H1 (cell line): ENCODE measurements at regions not wholly inside any gene's neighbourhood (a gene's known extent, or its start where the extent isn't known, plus 50 kb on each side); places are given as distances from the start of the nearest gene placed in this dataset.

Source experiments
- CBX8 ChIP-seq: fragments of 300-800, 300-1000 bp; sonication (generic); IDR thresholded peaks from 2 replicates; pipeline ENCODE4 v1.7.1; 2016; ENCODE audit warnings: low read depth, low read length, borderline replicate concordance
- E2F6 ChIP-seq: IDR thresholded peaks from 2 replicates; pipeline ENCODE4 v1.6.1; 2012; ENCODE audit warnings: inconsistent platforms
- EP300 ChIP-seq, 2 experiments: IDR thresholded peaks; 1 replicate in 1 of 2; 2 replicates in 1 of 2; pipeline ENCODE4 v1.6.1; 2011 to 2012; ENCODE audit warnings: low read depth in 2 of 2, low read length in 2 of 2, mild to moderate bottlenecking in 2 of 2, borderline replicate concordance in 1 of 2, inconsistent platforms in 1 of 2, moderate library complexity in 1 of 2
- EZH2 ChIP-seq: fragments of 200-600 bp; sonication (generic); IDR thresholded peaks from 2 replicates; pipeline ENCODE4 v1.7.1; 2012; ENCODE audit warnings: low read depth, mild to moderate bottlenecking, moderate library complexity, low read length, inconsistent platforms; ENCODE audit not compliant: severe bottlenecking
- GABPA ChIP-seq: IDR thresholded peaks from 2 replicates; pipeline ENCODE4 v1.6.1; 2011; ENCODE audit warnings: mild to moderate bottlenecking, low read length, moderate library complexity, borderline replicate concordance; ENCODE audit not compliant: insufficient read depth
- POLR2A ChIP-seq, 2 experiments: IDR thresholded peaks; 1 replicate in 1 of 2; 2 replicates in 1 of 2; pipeline ENCODE4 v1.6.1; 2011; ENCODE audit warnings: low read depth in 2 of 2, low read length in 2 of 2, mild to moderate bottlenecking in 2 of 2; ENCODE audit errors: control extremely low read depth in 1 of 2
- RFX5 ChIP-seq: IDR thresholded peaks from 2 replicates; pipeline ENCODE4 v1.6.1; 2011; ENCODE audit warnings: low read depth, low read length, improper control_type of control experiment, borderline replicate concordance
- SP1 ChIP-seq: IDR thresholded peaks from 2 replicates; pipeline ENCODE4 v1.6.1; 2011; ENCODE audit warnings: low read depth, low read length
- SUZ12 ChIP-seq: fragments of 200-600 bp; sonication (generic); IDR thresholded peaks from 2 replicates; pipeline ENCODE4 v1.6.1; 2012; ENCODE audit warnings: mild to moderate bottlenecking, inconsistent platforms, low read length, moderate library complexity, mixed read lengths
- TCF12 ChIP-seq: IDR thresholded peaks from 2 replicates; pipeline ENCODE4 v1.6.1; 2011; ENCODE audit warnings: low read depth, mild to moderate bottlenecking, low read length
- ZNF274 ChIP-seq: IDR thresholded peaks from 2 replicates; pipeline ENCODE4 v1.7.0; 2012; ENCODE audit warnings: low read length, borderline replicate concordance; ENCODE audit errors: extremely low read depth
- TF ChIP-seq, protein P1 (sequence below), 3 experiments: IDR thresholded peaks; 1 replicate in 2 of 3; 2 replicates in 1 of 3; pipeline versions ENCODE4 v1.5.1 to v1.6.1; 2011; ENCODE audit warnings: low read length in 3 of 3, mild to moderate bottlenecking in 3 of 3, inconsistent platforms in 2 of 3, low read depth in 1 of 3, moderate library complexity in 1 of 3; ENCODE audit not compliant: insufficient read depth in 1 of 3; ENCODE audit errors: control extremely low read depth in 1 of 3
- TF ChIP-seq, protein P2 (sequence below): IDR thresholded peaks from 2 replicates; pipeline ENCODE4 v1.6.1; 2012; ENCODE audit warnings: low read length, inconsistent platforms

DNA sequence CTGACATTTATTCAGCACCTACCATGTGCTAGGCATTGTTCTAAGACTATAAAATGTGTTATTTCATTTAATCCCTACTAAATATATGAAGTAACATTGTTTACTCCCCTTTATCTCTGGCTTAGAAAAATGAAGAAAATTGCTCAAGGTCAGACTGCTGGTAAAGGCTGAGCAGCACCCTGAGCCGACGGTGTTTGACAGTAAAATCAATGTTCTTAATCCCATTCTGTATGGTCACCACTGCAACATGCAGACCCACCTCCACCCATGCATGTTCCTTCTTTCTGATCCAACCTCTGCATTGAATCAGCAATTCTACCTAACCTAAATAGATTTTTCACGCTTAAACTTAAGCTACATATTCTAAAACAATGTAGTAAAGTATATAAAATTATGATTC lies 216.5 kb downstream of the ZBBX start:
- TF ChIP-seq, protein P1, sequence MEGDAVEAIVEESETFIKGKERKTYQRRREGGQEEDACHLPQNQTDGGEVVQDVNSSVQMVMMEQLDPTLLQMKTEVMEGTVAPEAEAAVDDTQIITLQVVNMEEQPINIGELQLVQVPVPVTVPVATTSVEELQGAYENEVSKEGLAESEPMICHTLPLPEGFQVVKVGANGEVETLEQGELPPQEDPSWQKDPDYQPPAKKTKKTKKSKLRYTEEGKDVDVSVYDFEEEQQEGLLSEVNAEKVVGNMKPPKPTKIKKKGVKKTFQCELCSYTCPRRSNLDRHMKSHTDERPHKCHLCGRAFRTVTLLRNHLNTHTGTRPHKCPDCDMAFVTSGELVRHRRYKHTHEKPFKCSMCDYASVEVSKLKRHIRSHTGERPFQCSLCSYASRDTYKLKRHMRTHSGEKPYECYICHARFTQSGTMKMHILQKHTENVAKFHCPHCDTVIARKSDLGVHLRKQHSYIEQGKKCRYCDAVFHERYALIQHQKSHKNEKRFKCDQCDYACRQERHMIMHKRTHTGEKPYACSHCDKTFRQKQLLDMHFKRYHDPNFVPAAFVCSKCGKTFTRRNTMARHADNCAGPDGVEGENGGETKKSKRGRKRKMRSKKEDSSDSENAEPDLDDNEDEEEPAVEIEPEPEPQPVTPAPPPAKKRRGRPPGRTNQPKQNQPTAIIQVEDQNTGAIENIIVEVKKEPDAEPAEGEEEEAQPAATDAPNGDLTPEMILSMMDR (IDR thresholded peaks at IDR 0.05; ENCODE audit: control extremely low read depth in 1 of 3, insufficient read depth in 1 of 3, low read depth in 1 of 3, low read length in 3 of 3): no peak
- no peak for TF ChIP-seq EZH2
- no peak for TF ChIP-seq EP300 (IDR thresholded peaks at IDR 0.05; ENCODE audit: borderline replicate concordance in 1 of 2, low read depth in 2 of 2, low read length in 2 of 2)
- TF ChIP-seq POLR2A (IDR thresholded peaks at IDR 0.05; ENCODE audit: control extremely low read depth in 1 of 2, low read depth in 2 of 2, low read length in 2 of 2): no peak
- TF ChIP-seq SUZ12: no peak
- no peak for TF ChIP-seq CBX8
- TF ChIP-seq, protein P2, sequence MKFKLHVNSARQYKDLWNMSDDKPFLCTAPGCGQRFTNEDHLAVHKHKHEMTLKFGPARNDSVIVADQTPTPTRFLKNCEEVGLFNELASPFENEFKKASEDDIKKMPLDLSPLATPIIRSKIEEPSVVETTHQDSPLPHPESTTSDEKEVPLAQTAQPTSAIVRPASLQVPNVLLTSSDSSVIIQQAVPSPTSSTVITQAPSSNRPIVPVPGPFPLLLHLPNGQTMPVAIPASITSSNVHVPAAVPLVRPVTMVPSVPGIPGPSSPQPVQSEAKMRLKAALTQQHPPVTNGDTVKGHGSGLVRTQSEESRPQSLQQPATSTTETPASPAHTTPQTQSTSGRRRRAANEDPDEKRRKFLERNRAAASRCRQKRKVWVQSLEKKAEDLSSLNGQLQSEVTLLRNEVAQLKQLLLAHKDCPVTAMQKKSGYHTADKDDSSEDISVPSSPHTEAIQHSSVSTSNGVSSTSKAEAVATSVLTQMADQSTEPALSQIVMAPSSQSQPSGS: no peak
- TF ChIP-seq GABPA: no peak
- TF ChIP-seq E2F6: no peak
- no peak for TF ChIP-seq SP1
- no peak for TF ChIP-seq ZNF274
- TF ChIP-seq TCF12: no peak
- TF ChIP-seq RFX5: no peak
